GM12872 (cell line): ENCODE measurements at regions not wholly inside any gene's neighbourhood (a gene's known extent, or its start where the extent isn't known, plus 50 kb on each side); places are given as distances from the start of the nearest gene placed in this dataset.

Experiments used
- TF ChIP-seq, protein P1 (sequence below): IDR thresholded peaks from 3 replicates; pipeline ENCODE4 v1.5.1; 2011; ENCODE audit warnings: low read depth, mild to moderate bottlenecking, low read length, moderate library complexity; ENCODE audit not compliant: insufficient read depth

DNA sequence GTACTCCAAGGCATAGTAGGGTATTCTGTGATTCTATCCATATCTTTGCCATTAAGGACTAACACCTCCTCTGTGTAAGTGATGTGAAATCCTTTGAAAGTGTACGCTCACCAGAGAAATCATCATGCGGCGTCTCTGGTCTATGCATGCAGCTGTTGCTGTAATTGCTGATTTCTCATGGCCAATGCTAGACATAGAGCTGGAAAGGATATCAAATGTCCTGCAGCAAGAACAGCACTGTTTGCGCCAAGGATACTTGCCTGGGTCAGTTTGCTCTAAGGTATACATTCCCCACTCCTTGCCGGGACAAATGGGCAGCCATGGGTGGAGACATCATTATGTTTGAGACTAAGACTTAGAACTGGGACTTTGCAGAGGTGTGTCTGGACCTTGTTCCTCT lies 896.4 kb downstream of the BCL11B start:
- TF ChIP-seq, protein P1, sequence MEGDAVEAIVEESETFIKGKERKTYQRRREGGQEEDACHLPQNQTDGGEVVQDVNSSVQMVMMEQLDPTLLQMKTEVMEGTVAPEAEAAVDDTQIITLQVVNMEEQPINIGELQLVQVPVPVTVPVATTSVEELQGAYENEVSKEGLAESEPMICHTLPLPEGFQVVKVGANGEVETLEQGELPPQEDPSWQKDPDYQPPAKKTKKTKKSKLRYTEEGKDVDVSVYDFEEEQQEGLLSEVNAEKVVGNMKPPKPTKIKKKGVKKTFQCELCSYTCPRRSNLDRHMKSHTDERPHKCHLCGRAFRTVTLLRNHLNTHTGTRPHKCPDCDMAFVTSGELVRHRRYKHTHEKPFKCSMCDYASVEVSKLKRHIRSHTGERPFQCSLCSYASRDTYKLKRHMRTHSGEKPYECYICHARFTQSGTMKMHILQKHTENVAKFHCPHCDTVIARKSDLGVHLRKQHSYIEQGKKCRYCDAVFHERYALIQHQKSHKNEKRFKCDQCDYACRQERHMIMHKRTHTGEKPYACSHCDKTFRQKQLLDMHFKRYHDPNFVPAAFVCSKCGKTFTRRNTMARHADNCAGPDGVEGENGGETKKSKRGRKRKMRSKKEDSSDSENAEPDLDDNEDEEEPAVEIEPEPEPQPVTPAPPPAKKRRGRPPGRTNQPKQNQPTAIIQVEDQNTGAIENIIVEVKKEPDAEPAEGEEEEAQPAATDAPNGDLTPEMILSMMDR = no peak

DNA sequence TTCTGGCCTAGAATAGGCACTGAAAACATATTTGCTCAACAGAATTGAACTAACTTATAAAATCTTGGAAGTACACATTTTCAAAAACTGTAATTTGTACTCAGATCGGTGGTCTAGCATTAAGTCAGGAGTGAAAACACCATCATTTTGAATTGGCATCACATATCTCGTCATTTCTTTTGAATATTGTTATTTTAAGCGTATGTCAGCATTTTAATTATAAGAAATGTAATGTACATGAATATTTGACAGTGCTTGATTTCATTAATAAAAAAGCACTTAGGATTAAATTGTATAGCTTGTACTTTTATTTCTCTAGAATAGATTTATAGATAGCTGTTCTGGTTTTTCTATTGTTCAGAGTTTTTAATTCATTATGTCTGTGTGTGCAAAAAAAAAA lies 892.2 kb downstream of the BCL11B start:
- TF ChIP-seq, protein P1 = no peak

DNA sequence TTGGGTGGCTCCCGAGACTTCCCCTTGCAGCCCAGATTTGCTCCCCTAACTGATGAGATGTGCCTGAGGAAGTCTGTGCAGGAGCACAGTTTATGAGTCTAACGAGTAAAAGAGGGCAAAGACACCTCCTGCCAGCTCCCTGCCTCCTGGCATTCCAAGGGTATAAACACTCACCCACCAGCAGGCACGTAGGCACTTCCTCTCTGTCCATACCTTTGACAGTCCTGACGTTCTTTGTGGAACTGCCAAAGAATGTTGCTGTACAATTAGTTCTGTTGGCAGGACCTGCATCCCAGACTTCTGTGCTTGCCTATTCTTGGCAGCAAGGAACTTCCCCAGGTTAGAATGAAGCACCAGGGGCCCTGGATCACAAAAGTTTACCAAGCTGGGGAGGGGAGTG lies 889.3 kb downstream of the BCL11B start:
- TF ChIP-seq, protein P1 = no peak

DNA sequence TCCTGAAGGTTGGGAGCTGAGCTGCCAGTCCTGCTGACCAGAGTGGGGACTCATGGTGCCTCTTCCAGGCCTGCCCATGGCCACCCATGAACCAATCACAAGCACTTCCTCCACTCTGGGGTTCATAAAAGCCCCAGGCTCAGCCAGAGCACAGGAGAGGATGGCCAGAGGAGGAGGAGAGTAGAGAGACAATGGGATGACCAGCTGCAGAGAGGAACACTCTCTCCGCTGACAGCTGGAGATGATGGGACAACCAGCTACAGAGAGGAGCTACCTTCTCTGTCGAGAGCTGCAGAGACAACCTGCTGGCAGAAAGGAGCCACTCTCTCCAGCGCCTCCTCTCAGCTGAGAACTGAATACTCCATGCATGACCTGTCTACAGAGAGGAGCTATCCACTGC lies 886.1 kb downstream of the BCL11B start:
- TF ChIP-seq, protein P1 = no peak

DNA sequence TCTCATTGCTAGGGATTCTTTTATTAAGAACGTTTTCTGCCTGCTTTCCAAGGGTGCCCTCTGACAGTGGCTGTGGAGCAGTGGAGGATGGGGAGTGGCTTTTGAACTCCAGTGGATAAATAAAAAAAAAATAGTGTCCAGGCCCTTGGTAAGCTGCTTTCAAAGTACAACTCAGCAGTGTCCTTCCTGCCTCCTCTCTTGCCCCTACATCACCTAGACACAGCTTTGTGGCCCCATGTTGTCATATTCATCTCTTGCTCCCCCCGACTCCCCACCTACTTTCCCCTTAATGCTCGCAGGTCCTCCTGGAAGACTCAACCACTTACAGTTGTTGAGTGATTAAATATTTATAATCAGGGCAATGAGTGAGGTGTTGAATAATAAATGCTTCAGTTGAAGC lies 880.9 kb downstream of the BCL11B start:
- TF ChIP-seq, protein P1 = no peak

DNA sequence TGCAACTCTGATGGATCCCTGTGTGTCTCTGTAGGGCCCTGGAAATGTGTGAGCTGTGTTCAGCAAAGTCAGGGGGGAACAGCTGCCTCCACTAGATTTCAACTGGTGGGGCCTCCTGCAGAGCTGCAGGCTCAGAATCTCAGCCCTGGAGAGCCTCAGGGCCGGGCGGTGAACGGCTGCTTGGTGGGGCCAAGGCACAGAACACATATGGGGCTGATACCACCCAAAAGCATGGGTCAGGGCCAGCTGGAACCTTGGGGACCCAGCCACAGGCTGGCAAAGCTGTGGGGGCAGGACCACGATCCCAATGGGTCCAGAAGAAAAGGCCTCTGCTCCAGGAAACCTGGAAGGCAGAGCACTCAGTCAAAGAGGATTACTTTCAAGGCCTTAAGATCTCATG lies 878.5 kb downstream of the BCL11B start:
- TF ChIP-seq, protein P1 = no peak

DNA sequence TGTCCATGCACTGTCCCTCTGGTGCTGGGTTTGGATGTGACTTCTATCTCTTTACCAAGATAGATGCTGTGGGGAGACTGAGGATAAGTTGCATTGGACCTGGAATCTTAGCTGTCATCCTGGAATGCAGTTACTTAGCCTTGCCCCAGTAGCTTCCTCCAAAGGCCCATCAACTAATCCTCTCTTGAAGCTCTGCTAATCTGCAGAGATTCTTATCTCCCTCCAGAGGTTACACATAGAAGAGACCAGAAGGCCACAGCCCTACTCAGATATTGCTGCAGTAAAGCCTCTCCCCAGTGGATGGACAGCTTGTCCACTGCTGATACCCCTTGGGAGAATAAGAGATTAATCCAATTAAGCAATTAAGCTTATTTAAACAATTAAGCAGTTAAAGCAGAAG lies 867.2 kb downstream of the BCL11B start:
- TF ChIP-seq, protein P1 = no peak

DNA sequence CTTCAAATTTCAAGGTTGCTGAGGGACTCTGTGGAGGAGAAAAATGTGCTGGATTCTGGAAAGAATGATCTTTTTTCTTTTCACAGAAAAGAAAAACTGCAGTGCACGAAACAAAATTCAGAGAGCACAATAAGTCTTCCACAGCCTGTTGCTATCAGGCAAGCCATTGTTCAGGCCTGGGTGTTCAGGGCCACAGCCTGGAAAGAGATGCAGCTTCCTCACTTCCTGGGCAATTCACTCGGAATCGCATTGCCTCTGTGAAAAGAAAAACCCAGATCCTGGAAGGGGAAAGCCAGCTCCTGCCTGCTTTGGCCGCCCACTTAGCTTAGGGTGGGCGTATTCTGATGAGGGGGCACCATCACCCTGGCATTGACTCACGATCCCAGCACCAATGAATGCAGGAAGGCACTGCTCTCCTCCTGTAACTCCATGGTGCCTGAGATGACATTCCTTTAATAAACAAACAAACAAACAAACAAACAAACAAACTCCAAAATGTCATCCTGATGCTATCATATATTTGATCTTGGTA lies 863.9 kb downstream of the BCL11B start:
- TF ChIP-seq, protein P1 = no peak
